H9 (cell line): ENCODE measurements at regions not wholly inside any gene's neighbourhood (a gene's known extent, or its start where the extent isn't known, plus 50 kb on each side); places are given as distances from the start of the nearest gene placed in this dataset.

ENCODE experiments used
- DNase-seq: peaks from one replicate; pipeline ENCODE4 v3.0.0-alpha.2; 2017
- H2AFZ ChIP-seq: one replicate; pipeline ENCODE4 v1.6.1; 2013; ENCODE audit warnings: mild to moderate bottlenecking, low read length, control low read depth, moderate library complexity
- H2AK5ac ChIP-seq: 2 replicates; pipeline ENCODE4 v1.6.1; 2013; ENCODE audit warnings: low read length, control low read depth, mixed read lengths; ENCODE audit not compliant: insufficient read length
- H2BK120ac ChIP-seq: one replicate; pipeline ENCODE4 v1.6.1; 2013; ENCODE audit warnings: low read depth, mild to moderate bottlenecking, low read length, control low read depth, inconsistent platforms; ENCODE audit not compliant: poor library complexity, severe bottlenecking
- H2BK12ac ChIP-seq: 2 replicates; pipeline ENCODE4 v1.6.1; 2013; ENCODE audit warnings: low read length, control low read depth, mixed read lengths, low read depth; ENCODE audit not compliant: insufficient read length
- H2BK15ac ChIP-seq: 2 replicates; pipeline ENCODE4 v1.6.1; 2013; ENCODE audit warnings: low read depth, low read length, control low read depth
- H2BK20ac ChIP-seq: one replicate; pipeline ENCODE4 v1.6.1; 2013; ENCODE audit warnings: low read depth, mild to moderate bottlenecking, low read length, control low read depth, inconsistent platforms; ENCODE audit not compliant: poor library complexity, severe bottlenecking
- H2BK5ac ChIP-seq: 2 replicates; pipeline ENCODE4 v1.6.1; 2013; ENCODE audit warnings: low read length, control low read depth, mixed read lengths; ENCODE audit not compliant: insufficient read length
- H3K14ac ChIP-seq: 2 replicates; pipeline ENCODE4 v1.6.1; 2013; ENCODE audit warnings: low read length, control low read depth; ENCODE audit not compliant: insufficient read depth
- H3K18ac ChIP-seq: 2 replicates; pipeline ENCODE4 v1.6.1; 2013; ENCODE audit warnings: low read depth, mild to moderate bottlenecking, mixed read lengths, low read length, control low read depth; ENCODE audit not compliant: insufficient read length
- H3K23ac ChIP-seq: 2 replicates; pipeline ENCODE4 v1.6.1; 2013; ENCODE audit warnings: low read length, control low read depth, mixed read lengths, low read depth; ENCODE audit not compliant: insufficient read length
- H3K23me2 ChIP-seq: 2 replicates; pipeline ENCODE4 v1.6.1; 2013; ENCODE audit warnings: low read depth, mild to moderate bottlenecking, mixed read lengths, low read length, control low read depth; ENCODE audit not compliant: insufficient read length, poor library complexity, severe bottlenecking
- H3K27ac ChIP-seq: 2 replicates; pipeline ENCODE4 v1.5.1; 2013; ENCODE audit warnings: low read length, control low read depth, mixed read lengths, low read depth; ENCODE audit not compliant: insufficient read length
- H3K27me3 ChIP-seq: 2 replicates; pipeline ENCODE4 v1.6.1; 2013; ENCODE audit warnings: low read length, control low read depth, inconsistent platforms; ENCODE audit not compliant: insufficient read depth
- H3K4ac ChIP-seq: 2 replicates; pipeline ENCODE4 v1.6.1; 2013; ENCODE audit warnings: low read depth, mild to moderate bottlenecking, control low read depth, inconsistent platforms, low read length, moderate library complexity
- H3K4me1 ChIP-seq: 2 replicates; pipeline ENCODE4 v1.6.1; 2013; ENCODE audit warnings: low read length, control low read depth, inconsistent platforms; ENCODE audit not compliant: insufficient read depth
- H3K4me2 ChIP-seq: 2 replicates; pipeline ENCODE4 v1.6.1; 2013; ENCODE audit warnings: low read length, control low read depth, mixed read lengths; ENCODE audit not compliant: insufficient read length, insufficient read depth
- H3K56ac ChIP-seq: 2 replicates; pipeline ENCODE4 v1.6.1; 2013; ENCODE audit warnings: low read depth, mild to moderate bottlenecking, mixed read lengths, low read length, control low read depth; ENCODE audit not compliant: insufficient read length
- H3K79me1 ChIP-seq: 2 replicates; pipeline ENCODE4 v1.6.1; 2013; ENCODE audit warnings: low read depth, mild to moderate bottlenecking, moderate library complexity, low read length, control low read depth, inconsistent platforms; ENCODE audit not compliant: insufficient read depth, poor library complexity, severe bottlenecking
- H3K79me2 ChIP-seq: 2 replicates; pipeline ENCODE4 v1.6.1; 2013; ENCODE audit warnings: low read length, control low read depth, inconsistent platforms; ENCODE audit not compliant: insufficient read depth
- H3K9ac ChIP-seq: 2 replicates; pipeline ENCODE4 v1.6.1; 2013; ENCODE audit warnings: low read length, control low read depth, mixed read lengths; ENCODE audit not compliant: insufficient read length; ENCODE audit errors: extremely low read depth
- H3K9me3 ChIP-seq: one replicate; pipeline ENCODE4 v1.6.1; 2013; ENCODE audit warnings: low read depth, low read length, inconsistent platforms; ENCODE audit not compliant: control insufficient read depth
- H3T11ph ChIP-seq: one replicate; pipeline ENCODE4 v1.6.1; 2013; ENCODE audit warnings: mild to moderate bottlenecking, low read length, control low read depth, inconsistent platforms
- H4K20me1 ChIP-seq: one replicate; pipeline ENCODE4 v1.6.1; 2013; ENCODE audit not compliant: control insufficient read depth, insufficient read length, insufficient read depth
- H4K5ac ChIP-seq: 2 replicates; pipeline ENCODE4 v1.6.1; 2013; ENCODE audit warnings: low read depth, mild to moderate bottlenecking, mixed read lengths, low read length, control low read depth; ENCODE audit not compliant: insufficient read length
- H4K8ac ChIP-seq: replicated peaks from 2 replicates; pipeline ENCODE4 v1.6.1; 2013; ENCODE audit warnings: low read length, control low read depth, mixed read lengths, low read depth; ENCODE audit not compliant: insufficient read length
- H4K91ac ChIP-seq: 2 replicates; pipeline ENCODE4 v1.6.1; 2013; ENCODE audit warnings: low read depth, mild to moderate bottlenecking, moderate library complexity, mixed read lengths, low read length, control low read depth; ENCODE audit not compliant: insufficient read length
- H3K27ac Mint-ChIP-seq, 3 experiments: 2 replicates in 2 of 3; 3 replicates in 1 of 3; pipeline ENCODE4 v1.8.0; 2020 to 2021; ENCODE audit warnings: mixed read lengths in 3 of 3, mild to moderate bottlenecking in 1 of 3, moderate library complexity in 1 of 3
- H3K27me3 Mint-ChIP-seq: 2 replicates; pipeline ENCODE4 v1.8.0; 2021; ENCODE audit warnings: low read depth, mild to moderate bottlenecking, moderate library complexity, mixed read lengths
- H3K36me3 Mint-ChIP-seq, 3 experiments: 2 replicates in 2 of 3; 3 replicates in 1 of 3; pipeline ENCODE4 v1.8.0; 2020 to 2021; ENCODE audit warnings: low read depth in 3 of 3, mixed read lengths in 3 of 3; ENCODE audit not compliant: insufficient read depth in 1 of 3
- H3K4me1 Mint-ChIP-seq, 2 experiments: 2 replicates each; pipeline ENCODE4 v1.8.0; 2020; ENCODE audit warnings: mixed read lengths in 2 of 2
- H3K4me3 Mint-ChIP-seq, 2 experiments: 2 replicates in 1 of 2; 3 replicates in 1 of 2; pipeline ENCODE4 v1.8.0; 2020 to 2021; ENCODE audit warnings: mild to moderate bottlenecking in 2 of 2, mixed read lengths in 2 of 2, moderate library complexity in 1 of 2
- H3K9me3 Mint-ChIP-seq, 2 experiments: 2 replicates in 1 of 2; 3 replicates in 1 of 2; pipeline ENCODE4 v1.8.0; 2020; ENCODE audit warnings: mild to moderate bottlenecking in 2 of 2, mixed read lengths in 2 of 2, moderate library complexity in 1 of 2
- WGBS: extraction: QIAGEN DNeasy Blood & Tissue Kit; methylation state at CpG from one replicate; pipeline ENCODE4 v1.1.7; 2013; ENCODE audit warnings: missing lambda C conversion rate, low lambda C conversion rate, mixed read lengths; ENCODE audit not compliant: insufficient read length; ENCODE audit errors: extremely low coverage; 5-methylcytosine and 5-hydroxymethylcytosine counted together
- TF ChIP-seq, protein P1 (sequence below): fragments of 200-600 bp; sonication (generic); conservative IDR thresholded peaks from 3 replicates; pipeline ENCODE4 v1.8.0; 2021; ENCODE audit warnings: antibody characterized with exemption, mild to moderate bottlenecking

DNA sequence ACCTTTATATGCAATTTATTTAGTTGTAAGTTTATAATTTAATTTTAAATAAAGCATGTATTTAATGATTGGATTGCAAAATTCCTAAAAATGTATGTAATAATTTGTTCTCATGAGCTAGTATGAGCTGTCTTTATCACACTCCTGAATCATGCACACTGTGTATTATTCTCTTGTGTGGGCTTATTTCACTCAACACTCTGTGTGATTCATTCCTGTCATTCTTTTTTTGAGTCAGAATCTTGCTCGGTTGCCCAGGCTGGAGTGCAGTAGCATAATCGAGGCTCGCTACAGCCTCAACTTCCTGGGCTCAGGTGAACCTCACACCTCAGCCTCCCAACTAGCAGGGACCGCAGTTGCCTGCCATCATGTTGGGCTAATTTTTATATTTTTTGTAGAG lies 123.1 kb upstream of the SLC34A2 start:
- Histone ChIP-seq H2BK12ac (no peak overlapping the region), H3K23me2 (no peaks in the 10 kb centered on the region), H4K8ac (no peak overlapping the region), H3K9ac (no peak overlapping the region), H2BK5ac (no peak overlapping the region), H3K14ac (no peak overlapping the region), H4K5ac (no peak overlapping the region), H2BK20ac (no peak overlapping the region), H2BK15ac (no peak overlapping the region), H3K23ac (no peak overlapping the region), H2BK120ac (no peak overlapping the region), H4K20me1 (no peaks in the 10 kb centered on the region), H3K4ac (no peak overlapping the region), H3K27ac (no peak overlapping the region), H3K79me1 (no peaks in the 10 kb centered on the region), H3K27me3 (no peaks in the 10 kb centered on the region), H2AK5ac (no peak overlapping the region), H4K91ac (no peak overlapping the region), H3K79me2 (no peaks in the 10 kb centered on the region), H3K9me3 (no peaks in the 10 kb centered on the region), H2AFZ (no peak overlapping the region), H3K4me2 (no peak overlapping the region), H3K18ac (no peak overlapping the region), H3T11ph (no peak overlapping the region), H3K4me1 (no peaks in the 10 kb centered on the region), H3K56ac (no peak overlapping the region)
- Mint-ChIP-seq H3K4me3 (no peak overlapping the region), H3K9me3 (peaks cover 0 to 3% of the 10 kb centered on the region in 2 experiments; a peak in 1 of 5 replicates), H3K27ac (no peak overlapping the region), H3K27me3 (peaks cover 5% of the 10 kb centered on the region), H3K36me3 (no peaks in the 10 kb centered on the region), H3K4me1 (peaks cover 12 to 15% of the 10 kb centered on the region in 2 experiments)
- TF ChIP-seq, protein P1, sequence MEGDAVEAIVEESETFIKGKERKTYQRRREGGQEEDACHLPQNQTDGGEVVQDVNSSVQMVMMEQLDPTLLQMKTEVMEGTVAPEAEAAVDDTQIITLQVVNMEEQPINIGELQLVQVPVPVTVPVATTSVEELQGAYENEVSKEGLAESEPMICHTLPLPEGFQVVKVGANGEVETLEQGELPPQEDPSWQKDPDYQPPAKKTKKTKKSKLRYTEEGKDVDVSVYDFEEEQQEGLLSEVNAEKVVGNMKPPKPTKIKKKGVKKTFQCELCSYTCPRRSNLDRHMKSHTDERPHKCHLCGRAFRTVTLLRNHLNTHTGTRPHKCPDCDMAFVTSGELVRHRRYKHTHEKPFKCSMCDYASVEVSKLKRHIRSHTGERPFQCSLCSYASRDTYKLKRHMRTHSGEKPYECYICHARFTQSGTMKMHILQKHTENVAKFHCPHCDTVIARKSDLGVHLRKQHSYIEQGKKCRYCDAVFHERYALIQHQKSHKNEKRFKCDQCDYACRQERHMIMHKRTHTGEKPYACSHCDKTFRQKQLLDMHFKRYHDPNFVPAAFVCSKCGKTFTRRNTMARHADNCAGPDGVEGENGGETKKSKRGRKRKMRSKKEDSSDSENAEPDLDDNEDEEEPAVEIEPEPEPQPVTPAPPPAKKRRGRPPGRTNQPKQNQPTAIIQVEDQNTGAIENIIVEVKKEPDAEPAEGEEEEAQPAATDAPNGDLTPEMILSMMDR = no peak
- no peak for DNase-seq
- WGBS = no CpG with 5 or more reads among the region's 4 CpGs
